Loucy (cell line): ENCODE measurements at regions not wholly inside any gene's neighbourhood (a gene's known extent, or its start where the extent isn't known, plus 50 kb on each side); places are given as distances from the start of the nearest gene placed in this dataset.

ENCODE experiments used
- H2AFZ ChIP-seq: fragments of 200-600 bp; sonication (generic); 2 replicates; pipeline ENCODE4 v1.6.0; 2016; ENCODE audit warnings: antibody characterized with exemption, mild to moderate bottlenecking, low read length, moderate library complexity
- H3F3A ChIP-seq: fragments of 200-600 bp; 2 replicates; pipeline ENCODE4 v1.6.0; 2016; ENCODE audit warnings: antibody characterized with exemption, low read depth, mild to moderate bottlenecking
- H3K27me3 ChIP-seq: fragments of 200-600 bp; sonication (generic); 2 replicates; pipeline ENCODE4 v1.6.1; 2014; ENCODE audit warnings: low read length, mild to moderate bottlenecking; ENCODE audit not compliant: insufficient read depth, poor library complexity, severe bottlenecking
- H3K36me3 ChIP-seq: fragments of 200-600 bp; sonication (generic); 2 replicates; pipeline ENCODE4 v1.6.1; 2016; ENCODE audit warnings: low read length; ENCODE audit not compliant: insufficient read depth
- H3K4me1 ChIP-seq: fragments of 200-600 bp; sonication (generic); 2 replicates; pipeline ENCODE4 v1.5.1; 2014; ENCODE audit warnings: low read length, mild to moderate bottlenecking; ENCODE audit not compliant: insufficient read depth, poor library complexity, severe bottlenecking
- H3K4me2 ChIP-seq: fragments of 200-600 bp; sonication (generic); 2 replicates; pipeline ENCODE4 v1.6.0; 2014; ENCODE audit warnings: antibody characterized with exemption, low read length, low read depth, mild to moderate bottlenecking; ENCODE audit not compliant: poor library complexity, severe bottlenecking
- H3K4me3 ChIP-seq: fragments of 200-600 bp; sonication (generic); 2 replicates; pipeline ENCODE4 v1.5.1; 2014; ENCODE audit warnings: low read length, mild to moderate bottlenecking, mixed read lengths; ENCODE audit not compliant: poor library complexity, severe bottlenecking
- H3K79me2 ChIP-seq: fragments of 200-600 bp; sonication (generic); 2 replicates; pipeline ENCODE4 v1.6.1; 2014; ENCODE audit warnings: low read length; ENCODE audit not compliant: insufficient read depth
- H3K9ac ChIP-seq: fragments of 200-600 bp; sonication (generic); 2 replicates; pipeline ENCODE4 v1.6.0; 2014; ENCODE audit warnings: mild to moderate bottlenecking, low read depth, low read length, moderate library complexity; ENCODE audit not compliant: poor library complexity, severe bottlenecking
- H3K9me2 ChIP-seq: fragments of 200-600 bp; sonication (generic); replicated peaks from 2 replicates; pipeline ENCODE4 v1.6.1; 2016; ENCODE audit warnings: low read depth, low read length, mixed read lengths
- H3K9me3 ChIP-seq: fragments of 200-600 bp; sonication (generic); 2 replicates; pipeline ENCODE4 v1.6.1; 2014; ENCODE audit warnings: mild to moderate bottlenecking, antibody characterized with exemption, low read length, low read depth; ENCODE audit not compliant: insufficient read depth
- H4K20me1 ChIP-seq: fragments of 200-600 bp; sonication (generic); 2 replicates; pipeline ENCODE4 v1.6.0; 2014; ENCODE audit warnings: antibody characterized with exemption, low read length, mild to moderate bottlenecking; ENCODE audit not compliant: insufficient read depth, poor library complexity, severe bottlenecking
- CTCF ChIP-seq: fragments of 200-600 bp; sonication (generic); conservative IDR thresholded peaks from 2 replicates; pipeline ENCODE4 v1.5.1; 2014; ENCODE audit warnings: mild to moderate bottlenecking, antibody characterized with exemption, low read length
- EZH2phosphoT487 ChIP-seq: fragments of 200-600 bp; IDR thresholded peaks from 2 replicates; pipeline ENCODE4 v1.6.1; 2018; ENCODE audit warnings: antibody characterized with exemption, mild to moderate bottlenecking, moderate library complexity, borderline replicate concordance

GRCh38 chr14:47833011-47833410 lies 157.6 kb upstream of the MDGA2 start:
- H3K4me3 ChIP-seq = no peak overlapping the region
- H3K9me2 ChIP-seq = no peaks in the 10 kb centered on the region
- no peak overlapping the region for H3K9ac ChIP-seq
- H3K4me2 ChIP-seq = no peak overlapping the region
- H3K36me3 ChIP-seq = no peaks in the 10 kb centered on the region
- no peaks in the 10 kb centered on the region for H3F3A ChIP-seq
- TF ChIP-seq EZH2phosphoT487 = no peak
- TF ChIP-seq CTCF = no peak
- no peaks in the 10 kb centered on the region for H3K9me3 ChIP-seq
- no peaks in the 10 kb centered on the region for H4K20me1 ChIP-seq
- H3K4me1 ChIP-seq = no peaks in the 10 kb centered on the region
- no peaks in the 10 kb centered on the region for H3K79me2 ChIP-seq
- H3K27me3 ChIP-seq = no peaks in the 10 kb centered on the region
- H2AFZ ChIP-seq = no peak overlapping the region

GRCh38 chr14:47826809-47827208 lies 151.4 kb upstream of the MDGA2 start:
- Histone ChIP-seq H3K4me1 (no peaks in the 10 kb centered on the region), H3K9me2 (no peaks in the 10 kb centered on the region), H4K20me1 (no peaks in the 10 kb centered on the region), H3K4me3 (no peak overlapping the region), H3K36me3 (no peaks in the 10 kb centered on the region), H3F3A (no peaks in the 10 kb centered on the region), H3K4me2 (no peak overlapping the region), H3K9me3 (no peaks in the 10 kb centered on the region), H2AFZ (no peak overlapping the region), H3K9ac (no peak overlapping the region), H3K27me3 (no peaks in the 10 kb centered on the region), H3K79me2 (no peaks in the 10 kb centered on the region)
- TF ChIP-seq CTCF (no peak), EZH2phosphoT487 (no peak)

DNA sequence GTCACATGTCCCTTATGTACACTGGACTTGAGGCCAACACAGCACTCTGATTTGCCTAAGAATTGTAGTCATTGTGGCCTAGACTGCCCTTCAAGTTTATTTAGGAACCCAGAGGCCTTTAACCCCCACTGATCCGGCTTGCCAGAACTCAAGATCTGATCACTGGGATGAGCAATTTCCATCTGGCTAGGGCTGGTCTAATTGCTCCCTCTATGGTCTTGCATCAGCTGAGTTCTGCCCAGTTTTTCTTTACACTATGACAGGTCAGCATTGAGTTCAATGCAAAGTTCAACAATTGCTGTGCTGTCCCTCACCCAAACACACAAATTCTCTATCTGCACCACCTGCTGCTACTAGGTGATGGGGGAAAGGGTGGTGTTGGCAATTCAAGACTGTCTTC lies 146.9 kb upstream of the MDGA2 start:
- H3K79me2 ChIP-seq = no peaks in the 10 kb centered on the region
- H3F3A ChIP-seq = no peaks in the 10 kb centered on the region
- H3K4me3 ChIP-seq = no peak overlapping the region
- H3K9ac ChIP-seq = no peak overlapping the region
- TF ChIP-seq CTCF (no peak), EZH2phosphoT487 (no peak)
- H3K27me3 ChIP-seq = no peaks in the 10 kb centered on the region
- H3K9me3 ChIP-seq = no peaks in the 10 kb centered on the region
- no peak overlapping the region for H2AFZ ChIP-seq
- H3K9me2 ChIP-seq = no peaks in the 10 kb centered on the region
- H3K4me1 ChIP-seq = no peaks in the 10 kb centered on the region
- H3K36me3 ChIP-seq = no peaks in the 10 kb centered on the region
- H3K4me2 ChIP-seq = no peak overlapping the region
- H4K20me1 ChIP-seq = no peaks in the 10 kb centered on the region
